Omental fat pad (tissue), 3 donors: ENCODE measurements at regions not wholly inside any gene's neighbourhood (a gene's known extent, or its start where the extent isn't known, plus 50 kb on each side); places are given as distances from the start of the nearest gene placed in this dataset.

ENCODE experiments used
- ATAC-seq: fragments of 150-250 bp; one replicate; pipeline ENCODE4 v1.9.1; 2016; ENCODE audit warnings: mild to moderate bottlenecking, moderate library complexity; ENCODE audit not compliant: low FRiP score
- DNase-seq: peaks from one replicate; pipeline ENCODE4 v3.0.0-alpha.2; 2019; ENCODE audit warnings: low spot score
- CTCF ChIP-seq, 3 donors: fragments of 450-650 bp; IDR thresholded peaks; one replicate each; pipeline ENCODE4 v1.5.1; 2016 to 2017; ENCODE audit warnings: antibody characterized with exemption in 3 of 3, mild to moderate bottlenecking in 3 of 3, moderate library complexity in 2 of 3

- no peak for TF ChIP-seq CTCF (IDR thresholded peaks at IDR 0.05)
- ATAC-seq (no peak), DNase-seq (no peak)
Measured at GRCh38 chr21:28699596-28700259, 292.9 kb downstream of the LTN1 start.

GRCh38 chr21:28699186-28699585 lies 293.5 kb downstream of the LTN1 start:
- ATAC-seq (no peak), DNase-seq (no peak)
- TF ChIP-seq CTCF (IDR thresholded peaks at IDR 0.05) = no peak

- DNase-seq (no peak), ATAC-seq (no peak)
- no peak for TF ChIP-seq CTCF (IDR thresholded peaks at IDR 0.05)
Measured at GRCh38 chr21:28696844-28697410, 295.8 kb downstream of the LTN1 start.

GRCh38 chr21:28693476-28693875 lies 299.2 kb downstream of the LTN1 start:
- ATAC-seq (no peak), DNase-seq (no peak)
- TF ChIP-seq CTCF (IDR thresholded peaks at IDR 0.05) = no peak

GRCh38 chr21:28690196-28690595 lies 302.5 kb downstream of the LTN1 start:
- ATAC-seq (no peak), DNase-seq (no peak)
- no peak for TF ChIP-seq CTCF (IDR thresholded peaks at IDR 0.05)

GRCh38 chr21:28688381-28688780 lies 304.3 kb downstream of the LTN1 start:
- TF ChIP-seq CTCF (IDR thresholded peaks at IDR 0.05) = no peak
- no peak for ATAC-seq
- no peak for DNase-seq

GRCh38 chr21:28687586-28687985 lies 305.1 kb downstream of the LTN1 start:
- ATAC-seq (no peak), DNase-seq (no peak)
- TF ChIP-seq CTCF (IDR thresholded peaks at IDR 0.05) = no peak
